Duodenal mucosa (tissue), 2 donors: ENCODE measurements at regions not wholly inside any gene's neighbourhood (a gene's known extent, or its start where the extent isn't known, plus 50 kb on each side); places are given as distances from the start of the nearest gene placed in this dataset.

Source experiments
- H3K27ac ChIP-seq: one replicate; pipeline ENCODE4 v1.7.0; 2013; ENCODE audit warnings: low read depth, low read length
- H3K27me3 ChIP-seq, 2 donors: one replicate each; pipeline ENCODE4 v1.7.0; 2013; ENCODE audit warnings: low read length in 2 of 2, control low read depth in 1 of 2; ENCODE audit not compliant: insufficient read depth in 2 of 2, control insufficient read depth in 1 of 2
- H3K36me3 ChIP-seq, 2 donors: one replicate each; pipeline ENCODE4 v1.7.0; 2013; ENCODE audit warnings: low read length in 2 of 2, control low read depth in 1 of 2; ENCODE audit not compliant: insufficient read depth in 2 of 2, control insufficient read depth in 1 of 2
- H3K4me1 ChIP-seq, 2 donors: one replicate each; pipeline ENCODE4 v1.7.0; 2013; ENCODE audit warnings: low read length in 2 of 2, control low read depth in 1 of 2; ENCODE audit not compliant: insufficient read depth in 2 of 2, control insufficient read depth in 1 of 2
- H3K4me3 ChIP-seq, 2 donors: one replicate each; pipeline ENCODE4 v1.7.0; 2013; ENCODE audit warnings: low read length in 2 of 2, low read depth in 1 of 2
- H3K9ac ChIP-seq, 2 donors: one replicate each; pipeline ENCODE4 v1.7.0; 2013; ENCODE audit warnings: low read length in 2 of 2, low read depth in 1 of 2
- H3K9me3 ChIP-seq, 2 donors: one replicate each; pipeline ENCODE4 v1.7.0; 2013; ENCODE audit warnings: low read length in 2 of 2, control low read depth in 1 of 2; ENCODE audit not compliant: control insufficient read depth in 1 of 2

GRCh38 chr6:114449659-114450058 is 106.8 kb upstream of the HS3ST5 start:
- H3K9ac ChIP-seq: no peak overlapping the region
- no peak overlapping the region for H3K4me3 ChIP-seq
- no peaks in the 10 kb centered on the region for H3K9me3 ChIP-seq
- H3K27me3 ChIP-seq: no peaks in the 10 kb centered on the region
- no peak overlapping the region for H3K27ac ChIP-seq
- H3K36me3 ChIP-seq: no peaks in the 10 kb centered on the region
- H3K4me1 ChIP-seq: no peaks in the 10 kb centered on the region

GRCh38 chr6:114446342-114446741 is 103.5 kb upstream of the HS3ST5 start:
- H3K9ac ChIP-seq: no peak overlapping the region
- H3K27ac ChIP-seq: no peak overlapping the region
- no peaks in the 10 kb centered on the region for H3K36me3 ChIP-seq
- H3K4me3 ChIP-seq: no peak overlapping the region
- no peaks in the 10 kb centered on the region for H3K9me3 ChIP-seq
- no peaks in the 10 kb centered on the region for H3K27me3 ChIP-seq
- no peaks in the 10 kb centered on the region for H3K4me1 ChIP-seq

- no peaks in the 10 kb centered on the region for H3K27me3 ChIP-seq
- no peaks in the 10 kb centered on the region for H3K4me1 ChIP-seq
- H3K36me3 ChIP-seq: no peaks in the 10 kb centered on the region
- no peaks in the 10 kb centered on the region for H3K9me3 ChIP-seq
- H3K9ac ChIP-seq: no peak overlapping the region
- no peak overlapping the region for H3K27ac ChIP-seq
- no peak overlapping the region for H3K4me3 ChIP-seq
These were observed 103.0 kb upstream of the HS3ST5 start for GRCh38 chr6:114445846-114446245.

GRCh38 chr6:114439411-114439810 is 96.6 kb upstream of the HS3ST5 start:
- H3K4me1 ChIP-seq: no peaks in the 10 kb centered on the region
- no peaks in the 10 kb centered on the region for H3K27me3 ChIP-seq
- no peak overlapping the region for H3K27ac ChIP-seq
- no peaks in the 10 kb centered on the region for H3K9me3 ChIP-seq
- no peak overlapping the region for H3K4me3 ChIP-seq
- no peak overlapping the region for H3K9ac ChIP-seq
- H3K36me3 ChIP-seq: no peaks in the 10 kb centered on the region

- no peak overlapping the region for H3K27ac ChIP-seq
- no peaks in the 10 kb centered on the region for H3K36me3 ChIP-seq
- H3K4me3 ChIP-seq: no peak overlapping the region
- no peaks in the 10 kb centered on the region for H3K9me3 ChIP-seq
- no peaks in the 10 kb centered on the region for H3K27me3 ChIP-seq
- H3K9ac ChIP-seq: no peak overlapping the region
- no peaks in the 10 kb centered on the region for H3K4me1 ChIP-seq
These were observed 94.4 kb upstream of the HS3ST5 start for GRCh38 chr6:114437235-114437634.

- Histone ChIP-seq H3K9me3 (no peaks in the 10 kb centered on the region), H3K27me3 (no peaks in the 10 kb centered on the region), H3K27ac (no peak overlapping the region), H3K4me1 (no peaks in the 10 kb centered on the region), H3K36me3 (no peaks in the 10 kb centered on the region), H3K4me3 (no peak overlapping the region), H3K9ac (no peak overlapping the region)
These were observed 93.9 kb upstream of the HS3ST5 start for GRCh38 chr6:114436691-114437090.

GRCh38 chr6:114435985-114436384 is 93.2 kb upstream of the HS3ST5 start:
- H3K4me3 ChIP-seq: no peak overlapping the region
- H3K27me3 ChIP-seq: no peaks in the 10 kb centered on the region
- H3K27ac ChIP-seq: no peak overlapping the region
- no peak overlapping the region for H3K9ac ChIP-seq
- no peaks in the 10 kb centered on the region for H3K9me3 ChIP-seq
- H3K36me3 ChIP-seq: no peaks in the 10 kb centered on the region
- H3K4me1 ChIP-seq: no peaks in the 10 kb centered on the region

GRCh38 chr6:114432400-114432799 is 89.6 kb upstream of the HS3ST5 start:
- H3K9ac ChIP-seq: no peak overlapping the region
- H3K4me3 ChIP-seq: no peak overlapping the region
- no peaks in the 10 kb centered on the region for H3K4me1 ChIP-seq
- no peaks in the 10 kb centered on the region for H3K9me3 ChIP-seq
- no peaks in the 10 kb centered on the region for H3K36me3 ChIP-seq
- no peaks in the 10 kb centered on the region for H3K27me3 ChIP-seq
- H3K27ac ChIP-seq: no peak overlapping the region

- Histone ChIP-seq H3K27ac (no peak overlapping the region), H3K36me3 (no peaks in the 10 kb centered on the region), H3K9me3 (no peaks in the 10 kb centered on the region), H3K9ac (no peak overlapping the region), H3K27me3 (no peaks in the 10 kb centered on the region), H3K4me3 (no peak overlapping the region), H3K4me1 (no peaks in the 10 kb centered on the region)
These were observed 88.8 kb upstream of the HS3ST5 start for GRCh38 chr6:114431641-114432040.

- H3K27ac ChIP-seq: no peak overlapping the region
- H3K4me1 ChIP-seq: no peaks in the 10 kb centered on the region
- no peaks in the 10 kb centered on the region for H3K9me3 ChIP-seq
- no peaks in the 10 kb centered on the region for H3K36me3 ChIP-seq
- H3K9ac ChIP-seq: no peak overlapping the region
- no peak overlapping the region for H3K4me3 ChIP-seq
- H3K27me3 ChIP-seq: no peaks in the 10 kb centered on the region
These were observed 87.8 kb upstream of the HS3ST5 start for GRCh38 chr6:114430534-114431124.

- H3K27me3 ChIP-seq: no peaks in the 10 kb centered on the region
- no peaks in the 10 kb centered on the region for H3K4me1 ChIP-seq
- no peak overlapping the region for H3K27ac ChIP-seq
- H3K36me3 ChIP-seq: no peaks in the 10 kb centered on the region
- H3K9me3 ChIP-seq: no peaks in the 10 kb centered on the region
- H3K9ac ChIP-seq: no peak overlapping the region
- no peak overlapping the region for H3K4me3 ChIP-seq
These were observed 85.5 kb upstream of the HS3ST5 start for GRCh38 chr6:114428341-114428740.
